ENCODE measurements at regions not wholly inside any gene's neighbourhood (a gene's known extent, or its start where the extent isn't known, plus 50 kb on each side); places are given as distances from the start of the nearest gene placed in this dataset.
A peak's percentile ranks its signal among the peaks of the same experiment; 100 is the strongest.

DNA sequence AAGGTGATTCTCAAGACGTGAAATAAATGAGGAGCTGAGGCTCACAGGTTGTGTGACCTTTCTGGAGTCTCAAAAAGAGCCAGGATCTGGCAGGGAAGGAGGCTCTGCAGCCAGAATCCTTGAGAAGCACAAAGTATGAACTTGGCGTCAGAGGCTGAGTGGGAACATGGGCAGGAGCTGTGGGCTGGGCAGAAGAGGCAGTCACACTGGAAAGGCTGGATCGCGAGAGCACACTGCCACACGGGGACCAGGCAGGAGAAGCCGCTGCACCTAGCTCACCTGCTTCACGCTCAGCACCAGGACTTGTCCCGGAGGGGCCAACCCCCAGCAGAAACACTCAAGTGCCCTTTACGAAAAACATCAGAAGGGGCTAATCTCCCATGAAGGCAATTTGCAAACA is 535.0 kb downstream of the TNS3 start:
- no peak for TF ChIP-seq CTCF (IDR thresholded peaks at IDR 0.05)
- TF ChIP-seq POLR2A (IDR thresholded peaks at IDR 0.05): no peak
- no peaks in the 10 kb centered on the region for H3K9me3 ChIP-seq
- H3K27me3 ChIP-seq: no peaks in the 10 kb centered on the region
- DNase-seq: no peak
- no peak overlapping the region for H3K4me3 ChIP-seq
- no peaks in the 10 kb centered on the region for H3K36me3 ChIP-seq
- H3K27ac ChIP-seq: no peak overlapping the region
- H3K4me1 ChIP-seq: peaks cover 12 to 15% of the 10 kb centered on the region in 2 donors
- intact Hi-C loops (cut with DNase I; ENCODE audit: low total_unique reads): no loop called here

- H3K4me1 ChIP-seq: peaks cover 12 to 15% of the 10 kb centered on the region in 2 donors
Observed at GRCh38 chr7:47045207-47046051, 536.5 kb downstream of the TNS3 start.

DNA sequence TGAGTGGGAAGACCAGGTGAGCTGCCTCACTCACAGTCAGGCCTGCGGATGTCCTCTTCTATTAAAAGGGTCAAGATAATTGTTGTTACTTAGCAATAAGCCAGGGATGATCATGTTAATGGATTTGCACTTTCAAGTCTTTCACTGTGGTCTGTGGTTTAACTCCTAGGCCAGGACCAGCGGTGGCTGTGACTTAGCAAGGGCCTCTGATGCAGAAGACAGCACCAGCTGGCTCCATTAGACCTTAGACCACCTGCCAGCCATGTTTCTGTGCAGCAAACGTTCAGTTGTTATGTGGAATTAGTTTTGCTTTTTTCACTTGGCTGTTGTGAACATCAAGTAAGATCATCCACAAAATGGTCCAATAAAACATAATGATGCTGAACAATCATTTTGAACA is 537.3 kb downstream of the TNS3 start:
- no peak for DNase-seq
- Histone ChIP-seq H3K4me1 (peaks cover 12 to 15% of the 10 kb centered on the region in 2 donors), H3K27me3 (no peaks in the 10 kb centered on the region), H3K9me3 (no peaks in the 10 kb centered on the region), H3K36me3 (no peaks in the 10 kb centered on the region), H3K27ac (no peak overlapping the region), H3K4me3 (no peak overlapping the region)
- no peak for TF ChIP-seq CTCF (IDR thresholded peaks at IDR 0.05)
- no peak for TF ChIP-seq POLR2A (IDR thresholded peaks at IDR 0.05)
- intact Hi-C loops (cut with DNase I; ENCODE audit: low total_unique reads): no loop called here

More at GRCh38 chr7:47045207-47046051, 536.5 kb downstream of the TNS3 start:
- peak; percentile 27 to 39 for DNase-seq
- TF ChIP-seq CTCF (IDR thresholded peaks at IDR 0.05) (no peak), POLR2A (IDR thresholded peaks at IDR 0.05) (no peak)
- Histone ChIP-seq H3K27me3 (no peaks in the 10 kb centered on the region), H3K9me3 (no peaks in the 10 kb centered on the region), H3K4me3 (no peak overlapping the region), H3K36me3 (no peaks in the 10 kb centered on the region), H3K27ac (no peak overlapping the region)
- intact Hi-C loops (cut with DNase I; ENCODE audit: low total_unique reads): no loop called here

DNA sequence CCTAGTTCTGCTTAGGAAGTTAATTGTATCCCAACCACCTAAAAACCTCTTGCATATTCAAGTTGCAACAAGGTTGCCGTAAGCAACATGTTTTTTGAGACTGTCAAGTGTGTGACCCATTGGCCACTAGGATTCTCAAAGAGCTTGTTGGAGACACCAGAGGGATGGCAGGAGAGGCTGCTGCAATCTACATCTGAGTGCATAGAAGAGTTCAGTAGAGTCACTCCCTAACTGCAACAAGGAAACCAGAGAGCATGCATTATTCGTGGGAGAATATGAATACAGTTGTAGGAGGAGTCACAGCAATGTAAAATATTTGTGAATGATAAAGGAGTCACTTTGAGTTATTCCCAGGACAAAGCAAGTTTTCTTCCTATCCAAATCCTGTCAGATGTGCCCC is 538.6 kb downstream of the TNS3 start:
- intact Hi-C loops (cut with DNase I; ENCODE audit: low total_unique reads): no loop called here
- peaks cover 12 to 15% of the 10 kb centered on the region in 2 donors for H3K4me1 ChIP-seq
- no peak overlapping the region for H3K27ac ChIP-seq
- DNase-seq: no peak
- no peaks in the 10 kb centered on the region for H3K36me3 ChIP-seq
- H3K9me3 ChIP-seq: no peaks in the 10 kb centered on the region
- no peaks in the 10 kb centered on the region for H3K27me3 ChIP-seq
- TF ChIP-seq CTCF (IDR thresholded peaks at IDR 0.05) (no peak), POLR2A (IDR thresholded peaks at IDR 0.05) (no peak)
- no peak overlapping the region for H3K4me3 ChIP-seq

- H3K4me3 ChIP-seq: no peak overlapping the region
- no peak overlapping the region for H3K27ac ChIP-seq
- TF ChIP-seq POLR2A (IDR thresholded peaks at IDR 0.05): no peak
- TF ChIP-seq CTCF (IDR thresholded peaks at IDR 0.05): no peak
- intact Hi-C loops (cut with DNase I; ENCODE audit: low total_unique reads): no loop called here
- peaks cover 12 to 14% of the 10 kb centered on the region in 2 donors for H3K4me1 ChIP-seq
- no peaks in the 10 kb centered on the region for H3K27me3 ChIP-seq
- no peak for DNase-seq
- no peaks in the 10 kb centered on the region for H3K36me3 ChIP-seq
- no peaks in the 10 kb centered on the region for H3K9me3 ChIP-seq
Observed at GRCh38 chr7:47042669-47043068, 539.2 kb downstream of the TNS3 start.
